HG03175 (cell line): ENCODE measurements at regions not wholly inside any gene's neighbourhood (a gene's known extent, or its start where the extent isn't known, plus 50 kb on each side); places are given as distances from the start of the nearest gene placed in this dataset.
"Not testable (repeated sequence)": the region's sequence is repeated elsewhere in the genome, so short reads cannot be mapped to it uniquely, and the experiment has no call there.

ENCODE experiments used
- ATAC-seq: cut with Tn5 transposase; IDR thresholded peaks from one replicate; pipeline ENCODE4 v1.9.1; 2021; ENCODE audit warnings: mild to moderate bottlenecking, moderate library complexity; ENCODE audit not compliant: unreplicated experiment

- no peak for ATAC-seq
Observed at GRCh38 chr7:114293289-114294012, 121.2 kb upstream of the FOXP2 start.

- no peak for ATAC-seq
Observed at GRCh38 chr7:114279901-114280300, 134.7 kb upstream of the FOXP2 start.

- no peak for ATAC-seq
Observed at GRCh38 chr7:114273218-114273617, 141.4 kb upstream of the FOXP2 start.

- no peak for ATAC-seq
Observed at GRCh38 chr7:114269714-114270113, 144.9 kb upstream of the FOXP2 start.

GRCh38 chr7:114267550-114267949, 147.1 kb upstream of the FOXP2 start:
- ATAC-seq, result not testable (repeated sequence)

- ATAC-seq, result no peak
Observed at GRCh38 chr7:114264023-114264422, 150.6 kb upstream of the FOXP2 start.

GRCh38 chr7:114263219-114263618, 151.4 kb upstream of the FOXP2 start:
- no peak for ATAC-seq

- ATAC-seq, result no peak
Observed at GRCh38 chr7:114255404-114255841, 159.2 kb upstream of the FOXP2 start.

- ATAC-seq, result no peak
Observed at GRCh38 chr7:114243646-114244045, 171.0 kb upstream of the FOXP2 start.

- ATAC-seq, result no peak
Observed at GRCh38 chr7:114242992-114243507, 171.6 kb upstream of the FOXP2 start.

- ATAC-seq, result no peak
Observed at GRCh38 chr7:114229246-114229645, 185.4 kb upstream of the FOXP2 start.

GRCh38 chr7:114225784-114226183, 188.8 kb upstream of the FOXP2 start:
- no peak for ATAC-seq

GRCh38 chr7:114218283-114218682, 196.3 kb upstream of the FOXP2 start:
- ATAC-seq, result no peak

GRCh38 chr7:114217026-114217806, 197.4 kb upstream of the FOXP2 start:
- ATAC-seq, result no peak

- ATAC-seq, result no peak
Observed at GRCh38 chr7:114214466-114214865, 200.1 kb upstream of the FOXP2 start.

GRCh38 chr7:114212721-114213429, 201.7 kb upstream of the FOXP2 start:
- ATAC-seq, result no peak

GRCh38 chr7:114209968-114210367, 204.6 kb upstream of the FOXP2 start:
- ATAC-seq, result no peak

- ATAC-seq, result no peak
Observed at GRCh38 chr7:114206688-114207087, 207.9 kb upstream of the FOXP2 start.

- no peak for ATAC-seq
Observed at GRCh38 chr7:114196517-114196916, 218.1 kb upstream of the FOXP2 start.

- ATAC-seq, result no peak
Observed at GRCh38 chr7:114190387-114190786, 224.2 kb upstream of the FOXP2 start.

GRCh38 chr7:114183311-114184088, 231.1 kb upstream of the FOXP2 start:
- no peak for ATAC-seq
